HG02571 (cell line): ENCODE measurements at regions not wholly inside any gene's neighbourhood (a gene's known extent, or its start where the extent isn't known, plus 50 kb on each side); places are given as distances from the start of the nearest gene placed in this dataset.

Experiments used
- ATAC-seq: cut with Tn5 transposase; IDR thresholded peaks from one replicate; pipeline ENCODE4 v1.9.1; 2021; ENCODE audit warnings: mild to moderate bottlenecking, moderate library complexity; ENCODE audit not compliant: unreplicated experiment

DNA sequence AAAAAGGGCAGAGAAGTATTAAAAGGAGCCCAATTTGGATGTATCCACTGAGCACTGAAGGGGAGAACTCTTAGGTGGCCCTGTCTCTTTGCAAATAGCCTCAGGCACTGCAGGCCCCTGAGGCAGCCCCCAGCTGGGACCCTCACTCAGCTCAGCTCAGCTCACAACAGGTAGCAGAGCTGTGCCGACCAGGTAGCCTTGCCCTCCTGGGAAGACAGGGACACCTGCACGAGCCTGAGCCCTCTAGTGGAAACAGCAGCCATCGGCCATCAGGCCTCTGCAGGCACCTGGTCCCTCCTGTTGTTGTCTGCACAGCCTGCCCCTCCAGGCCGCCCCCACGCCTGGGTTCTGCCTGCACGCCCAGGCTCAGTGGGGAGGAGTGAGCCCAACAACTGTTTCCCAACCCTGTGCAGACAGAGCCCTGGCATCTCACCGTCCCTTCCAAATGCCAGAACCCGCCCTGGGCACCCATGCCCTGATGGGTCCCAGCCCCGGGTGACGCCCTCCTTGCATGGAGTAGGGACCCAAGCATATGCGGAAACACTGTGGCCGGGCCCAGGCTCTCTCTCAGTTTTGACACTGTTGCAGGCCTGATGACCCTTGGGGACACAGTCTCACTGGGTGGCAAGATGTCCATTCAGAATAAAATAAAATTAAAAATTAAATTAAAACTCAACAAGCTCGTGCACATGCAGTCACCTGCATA, 60.0 kb upstream of the AJAP1 start:
- ATAC-seq: no peak

DNA sequence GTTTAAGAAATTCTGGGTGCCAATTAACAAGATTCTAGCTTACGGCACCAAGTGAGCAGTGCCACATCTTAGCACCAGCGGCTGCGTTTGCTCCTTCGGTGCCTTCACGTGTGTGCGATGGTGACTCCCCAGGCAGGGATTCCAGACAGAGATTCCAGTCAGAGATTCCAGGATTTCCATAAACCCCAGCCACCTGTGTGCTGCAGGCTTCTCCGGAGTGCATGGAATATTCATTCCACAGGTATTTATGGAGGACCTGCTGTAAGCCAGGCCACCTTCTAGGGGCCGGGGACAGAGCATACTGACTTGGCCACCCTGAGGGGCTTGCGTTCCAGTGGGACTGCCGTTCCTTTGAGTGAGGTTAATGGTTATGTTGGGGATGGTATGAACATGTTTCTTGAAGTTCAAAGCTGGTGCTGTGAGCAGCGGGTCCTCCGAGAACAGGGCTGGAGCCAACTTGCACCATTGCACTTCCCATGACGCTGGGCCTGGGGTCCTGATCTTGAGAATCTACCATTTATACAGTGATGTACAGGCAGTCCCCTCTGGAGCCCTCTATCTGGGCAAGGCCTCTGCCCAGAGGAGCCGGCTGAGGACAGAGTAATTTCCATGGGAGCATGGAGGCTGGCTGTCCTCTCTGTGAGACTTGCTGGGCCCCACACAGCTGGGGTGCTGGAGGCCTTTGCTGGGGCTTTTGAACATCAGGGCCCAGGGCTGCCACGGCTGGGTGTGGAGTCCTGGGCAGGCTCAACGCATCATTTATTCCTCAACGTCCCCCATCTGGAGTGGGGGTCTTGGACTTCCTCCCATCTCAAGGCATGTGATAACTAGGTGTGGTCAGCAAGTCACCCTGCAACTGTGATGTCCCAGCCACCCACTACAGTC, 58.8 kb upstream of the AJAP1 start:
- ATAC-seq: no peak

DNA sequence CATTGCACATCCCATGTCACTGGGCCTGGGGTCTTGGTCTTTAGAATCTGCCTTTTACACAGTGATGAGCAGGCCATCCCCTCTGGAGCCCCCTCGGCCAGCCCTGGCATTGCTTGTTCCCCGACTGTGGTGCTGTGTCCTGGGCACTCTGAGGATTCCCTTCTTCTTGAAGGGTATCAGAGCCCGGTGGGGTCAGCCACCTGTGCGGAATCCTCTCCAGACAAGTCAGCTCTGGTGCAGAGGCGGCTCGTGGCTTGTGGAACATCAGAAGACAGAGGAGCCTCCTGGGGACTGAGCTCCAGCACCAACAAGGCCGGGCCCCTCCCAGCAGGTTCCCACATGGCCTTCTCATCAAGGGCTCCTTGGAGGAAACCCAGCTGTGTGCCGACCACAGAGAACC, 57.9 kb upstream of the AJAP1 start:
- ATAC-seq: no peak

DNA sequence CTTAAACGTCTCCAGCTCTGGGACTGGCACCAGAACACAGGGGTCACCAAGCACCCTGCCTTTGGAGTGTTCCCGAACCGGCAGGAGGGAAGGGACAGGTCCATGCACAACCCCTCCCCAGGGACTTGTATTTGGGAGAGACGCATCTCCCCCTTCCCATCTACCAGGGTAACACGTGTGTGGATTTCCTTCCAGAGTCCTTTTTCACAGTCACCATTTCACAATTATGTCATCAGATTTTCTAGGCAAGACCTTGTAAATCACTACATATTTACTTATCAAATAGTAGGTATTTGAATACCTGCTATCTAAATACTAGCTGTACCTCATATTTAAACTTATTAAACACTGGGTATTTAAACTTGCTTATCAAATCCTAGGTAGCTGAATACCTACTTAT, 57.4 kb upstream of the AJAP1 start:
- ATAC-seq: no peak

DNA sequence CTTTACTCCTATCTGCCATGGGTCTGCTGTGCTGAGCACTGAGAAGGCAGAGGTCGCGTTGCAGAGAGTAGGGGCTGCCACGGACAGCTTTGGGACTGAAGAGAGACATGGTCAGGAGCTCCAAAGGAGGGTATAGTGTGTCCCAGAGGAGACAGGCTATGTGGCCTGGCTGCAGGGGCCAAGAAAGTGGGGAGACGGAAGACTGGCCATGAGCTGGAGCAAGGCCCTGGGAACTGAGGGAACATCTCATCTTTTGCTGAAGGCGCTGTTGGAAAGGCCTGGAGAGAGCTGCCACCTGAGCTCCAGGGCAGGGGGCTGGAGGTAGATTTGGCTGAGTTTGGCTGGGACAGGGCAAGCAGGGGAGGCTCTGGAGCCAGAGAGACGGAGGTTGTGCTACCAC, 55.8 kb upstream of the AJAP1 start:
- ATAC-seq: no peak

DNA sequence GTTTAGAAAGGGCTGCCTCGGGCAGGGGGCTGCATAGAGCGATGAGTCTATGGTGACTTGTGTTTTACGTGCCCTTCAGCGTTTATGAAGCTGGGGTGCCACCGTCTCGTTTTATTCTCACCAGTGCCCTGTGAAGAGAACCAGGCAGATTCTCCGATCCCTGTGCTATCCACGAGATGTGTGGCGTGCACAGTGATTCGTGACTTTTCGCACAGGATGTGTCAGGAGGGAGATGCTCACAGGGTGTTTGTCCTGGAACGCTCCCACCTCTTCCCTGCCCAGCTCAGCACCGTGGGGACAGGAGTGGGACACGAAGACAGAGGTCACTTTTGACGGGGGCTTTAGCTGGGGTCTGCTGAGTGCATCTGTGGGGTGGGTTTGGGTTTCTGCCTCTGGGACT, 54.9 kb upstream of the AJAP1 start:
- ATAC-seq: no peak

DNA sequence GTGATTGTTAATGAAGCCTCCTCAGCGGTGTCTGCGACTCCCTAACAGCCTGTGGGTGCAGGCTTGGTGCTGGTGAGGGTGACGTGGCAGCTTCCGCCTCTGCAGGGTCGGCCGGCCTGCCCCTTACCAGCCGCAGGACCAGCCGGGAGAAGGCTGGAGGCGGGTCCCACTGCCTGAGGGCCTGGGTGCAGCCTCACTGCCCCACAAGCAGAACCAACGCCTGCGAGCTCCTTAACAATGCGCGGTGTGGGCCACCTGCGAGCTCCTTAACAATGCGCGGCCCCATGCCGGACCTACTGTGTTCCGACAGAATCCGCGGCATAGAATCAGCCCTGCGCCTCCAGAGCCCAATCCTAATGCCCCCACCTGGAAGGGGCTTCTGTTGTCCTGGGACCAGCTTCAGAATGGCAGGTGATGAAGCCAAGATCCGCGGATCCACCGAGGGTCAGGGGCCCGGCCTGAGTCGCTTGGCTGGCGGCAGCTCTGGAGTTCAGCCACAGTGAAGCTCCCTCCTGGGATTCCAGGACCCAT, 54.4 kb upstream of the AJAP1 start:
- ATAC-seq: no peak

DNA sequence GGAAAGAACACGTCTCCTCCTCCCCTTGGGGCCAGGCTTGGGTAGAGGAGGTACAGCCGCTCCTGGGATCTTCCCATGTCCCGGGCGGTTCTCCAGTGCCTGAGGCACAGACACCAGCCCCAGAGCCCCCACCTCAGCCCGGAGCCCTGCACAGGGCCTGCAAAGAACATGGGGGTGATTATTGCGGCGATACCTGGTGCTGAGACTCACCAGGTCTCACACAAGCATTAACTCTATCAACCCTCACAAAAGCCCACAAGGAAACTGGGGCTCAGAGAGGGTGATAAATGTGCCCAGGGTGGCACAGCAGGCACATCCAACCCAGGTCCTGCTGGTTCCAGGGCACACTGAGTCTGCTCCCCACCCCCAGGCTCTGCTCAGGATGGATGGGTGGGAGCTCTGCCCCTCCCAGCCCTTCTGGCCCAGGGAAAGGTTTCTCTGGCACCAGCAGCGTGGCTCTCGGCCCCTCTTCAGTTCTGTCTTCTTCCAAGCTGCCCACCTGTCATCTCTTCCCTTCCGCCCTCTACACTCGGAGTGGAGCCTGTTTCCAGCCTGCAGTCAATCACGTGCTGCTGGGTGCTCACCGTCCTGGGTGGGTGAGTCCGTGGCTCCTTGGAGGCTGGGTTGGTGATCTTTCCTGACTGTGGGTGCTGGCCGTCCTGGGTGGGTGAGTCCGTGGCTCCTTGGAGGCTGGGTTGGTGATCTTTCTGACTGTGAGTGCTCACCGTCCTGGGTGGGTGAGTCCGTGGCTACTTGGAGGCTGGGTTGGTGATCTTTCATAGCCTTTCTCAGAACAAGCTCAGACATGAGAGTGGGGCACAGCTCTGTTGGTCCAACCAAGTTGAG, 53.6 kb upstream of the AJAP1 start:
- ATAC-seq: no peak

DNA sequence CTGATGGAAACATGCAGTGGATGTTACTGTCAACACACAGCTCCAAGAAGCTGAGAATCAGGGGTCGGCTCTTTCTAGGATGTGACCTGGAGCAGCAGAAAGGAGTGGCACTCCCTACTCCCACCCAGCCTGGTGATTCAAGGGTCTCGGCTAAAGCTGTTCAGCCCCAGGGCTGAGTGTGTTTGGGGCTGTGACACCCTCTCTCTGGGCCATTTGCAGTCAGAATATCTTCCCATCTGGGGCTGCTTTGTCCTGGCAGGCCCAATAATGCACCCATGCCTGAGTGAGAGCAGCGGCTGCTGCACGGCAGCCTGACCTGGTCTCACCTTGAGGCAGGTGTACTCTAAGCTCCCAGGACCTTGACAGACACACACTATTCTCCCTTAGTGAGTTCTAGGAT, 52.5 kb upstream of the AJAP1 start:
- ATAC-seq: no peak

DNA sequence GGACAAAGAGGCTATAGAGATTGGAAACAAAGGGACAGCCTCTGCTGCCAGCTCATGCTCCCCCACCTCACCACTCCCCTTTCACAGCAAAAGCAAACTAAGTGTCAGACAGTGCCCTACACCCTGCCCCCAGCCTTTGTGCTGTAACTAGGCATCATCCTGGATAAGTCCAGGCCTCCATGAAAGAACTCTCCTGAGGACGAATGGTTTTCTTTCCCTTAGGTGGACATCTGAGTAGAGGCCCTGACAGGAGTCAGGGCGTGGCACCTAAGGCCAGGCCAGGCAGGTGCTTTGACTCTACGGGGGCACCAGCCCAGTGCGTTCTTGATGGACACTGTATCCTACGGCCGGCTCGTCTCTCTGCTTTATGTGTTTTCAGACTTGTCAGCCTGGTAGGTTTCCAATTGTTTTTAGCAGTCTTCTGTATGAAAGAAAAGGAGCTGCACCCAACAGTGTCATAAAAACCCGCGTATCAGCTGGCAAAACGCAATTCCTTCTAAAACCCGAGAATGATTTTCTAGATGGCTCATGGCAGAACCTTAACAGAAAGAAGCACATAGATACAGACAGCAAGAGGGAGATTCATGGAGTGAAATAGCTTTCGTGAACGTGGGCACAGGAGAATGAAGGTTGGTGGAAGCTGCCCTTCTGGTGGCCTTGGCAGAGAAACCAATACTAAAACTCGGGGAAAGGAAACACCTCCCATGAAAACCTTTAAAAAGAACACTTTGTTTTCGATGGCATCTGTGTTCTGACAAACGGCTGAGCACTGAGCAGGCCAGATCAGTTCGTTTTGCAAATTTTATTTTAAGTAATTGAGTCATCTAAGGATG, 51.7 kb upstream of the AJAP1 start:
- no peak for ATAC-seq

DNA sequence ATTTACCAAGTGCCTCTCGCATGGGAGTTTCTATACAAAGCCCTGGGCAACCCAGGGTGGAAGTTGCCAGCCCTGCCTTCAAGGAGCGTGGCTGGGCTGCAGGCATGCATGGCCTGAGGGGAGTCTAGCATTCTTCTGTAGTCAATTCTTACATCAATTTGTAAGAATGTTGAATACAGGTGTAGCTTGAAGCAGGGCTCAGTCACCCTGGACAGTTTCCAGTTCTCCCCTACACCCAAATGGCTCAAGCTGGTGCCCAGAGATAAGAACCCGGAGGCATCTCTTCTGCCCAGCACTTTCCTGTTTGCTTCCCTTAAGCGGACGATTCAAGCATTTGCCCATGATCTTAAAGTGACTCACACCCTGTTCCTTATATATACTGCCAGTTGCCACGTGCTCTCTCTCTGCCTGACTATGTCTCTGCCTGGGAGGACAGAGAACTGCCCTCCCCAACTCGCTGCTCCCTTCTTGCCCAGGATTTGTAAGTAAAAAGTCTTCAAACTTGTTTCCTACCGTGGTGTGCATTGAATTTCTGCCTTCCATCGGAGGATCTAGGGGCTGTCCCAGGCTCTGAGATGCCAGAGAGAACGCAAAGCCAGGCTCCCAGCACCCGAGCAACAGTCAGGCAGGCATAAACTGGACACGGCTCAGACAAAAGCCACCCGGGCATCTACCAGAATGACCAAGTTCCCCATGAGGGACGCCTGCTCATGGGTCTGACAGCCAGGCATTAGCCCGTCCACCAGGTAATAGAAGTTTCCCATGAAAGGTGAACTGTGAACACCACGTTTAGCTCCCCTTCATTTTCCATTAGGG, 50.9 kb upstream of the AJAP1 start:
- no peak for ATAC-seq
